SJSA1 (cell line): ENCODE measurements at regions not wholly inside any gene's neighbourhood (a gene's known extent, or its start where the extent isn't known, plus 50 kb on each side); places are given as distances from the start of the nearest gene placed in this dataset.

Experiments
- DNase-seq, 2 experiments: peaks; one replicate each; pipeline ENCODE4 v3.0.0-alpha.2; 2015 to 2020; ENCODE audit warnings: low spot score in 2 of 2, low read depth in 1 of 2
- H3K27ac ChIP-seq: fragments of 250-450 bp; sonication (Bioruptor Pico); 2 replicates; pipeline ENCODE4 v1.5.1; 2020; ENCODE audit warnings: mild to moderate bottlenecking, moderate library complexity
- H3K27me3 ChIP-seq: fragments of 250-450 bp; sonication (Bioruptor Pico); replicated peaks from 2 replicates; pipeline ENCODE4 v1.5.1; 2020; ENCODE audit warnings: mild to moderate bottlenecking, moderate library complexity
- H3K36me3 ChIP-seq: fragments of 250-450 bp; sonication (Bioruptor Pico); 2 replicates; pipeline ENCODE4 v1.5.1; 2020; ENCODE audit warnings: mild to moderate bottlenecking
- H3K4me1 ChIP-seq: fragments of 250-450 bp; sonication (Bioruptor Pico); replicated peaks from 2 replicates; pipeline ENCODE4 v1.6.1; 2021; ENCODE audit warnings: mild to moderate bottlenecking
- H3K4me3 ChIP-seq: fragments of 250-450 bp; sonication (Bioruptor Pico); 2 replicates; pipeline ENCODE4 v1.5.1; 2020; ENCODE audit warnings: mild to moderate bottlenecking
- H3K9me3 ChIP-seq: fragments of 250-450 bp; sonication (Bioruptor Pico); replicated peaks from 2 replicates; pipeline ENCODE4 v1.5.1; 2020; ENCODE audit warnings: mild to moderate bottlenecking

- DNase-seq = no peak
- Histone ChIP-seq H3K27me3 (no peaks in the 10 kb centered on the region), H3K9me3 (no peaks in the 10 kb centered on the region), H3K27ac (peak overlapping the region; percentile 62), H3K36me3 (no peaks in the 10 kb centered on the region), H3K4me3 (no peak overlapping the region), H3K4me1 (peaks cover 16% of the 10 kb centered on the region)
These were observed 429.9 kb upstream of the SEMA3A start for GRCh38 chr7:84624527-84624926.

- Histone ChIP-seq H3K4me1 (no peaks in the 10 kb centered on the region), H3K9me3 (no peaks in the 10 kb centered on the region), H3K27me3 (no peaks in the 10 kb centered on the region), H3K27ac (no peak overlapping the region), H3K4me3 (no peak overlapping the region), H3K36me3 (no peaks in the 10 kb centered on the region)
- DNase-seq = no peak
These were observed 422.9 kb upstream of the SEMA3A start for GRCh38 chr7:84617265-84618030.

- Histone ChIP-seq H3K4me1 (no peaks in the 10 kb centered on the region), H3K27me3 (no peaks in the 10 kb centered on the region), H3K4me3 (no peak overlapping the region), H3K9me3 (no peaks in the 10 kb centered on the region), H3K27ac (no peak overlapping the region), H3K36me3 (no peaks in the 10 kb centered on the region)
- no peak for DNase-seq
These were observed 420.4 kb upstream of the SEMA3A start for GRCh38 chr7:84614821-84615501.

GRCh38 chr7:84612981-84613681 is 418.5 kb upstream of the SEMA3A start:
- H3K4me1 ChIP-seq = no peaks in the 10 kb centered on the region
- no peaks in the 10 kb centered on the region for H3K36me3 ChIP-seq
- H3K9me3 ChIP-seq = no peaks in the 10 kb centered on the region
- H3K27me3 ChIP-seq = no peaks in the 10 kb centered on the region
- H3K4me3 ChIP-seq = no peak overlapping the region
- no peak for DNase-seq
- no peak overlapping the region for H3K27ac ChIP-seq

GRCh38 chr7:84611391-84611790 is 416.8 kb upstream of the SEMA3A start:
- Histone ChIP-seq H3K4me1 (no peaks in the 10 kb centered on the region), H3K27ac (no peak overlapping the region), H3K36me3 (no peaks in the 10 kb centered on the region), H3K9me3 (no peaks in the 10 kb centered on the region), H3K4me3 (no peak overlapping the region), H3K27me3 (no peaks in the 10 kb centered on the region)
- DNase-seq = no peak

- H3K27me3 ChIP-seq = no peaks in the 10 kb centered on the region
- DNase-seq = no peak
- H3K27ac ChIP-seq = no peak overlapping the region
- H3K4me1 ChIP-seq = no peaks in the 10 kb centered on the region
- no peaks in the 10 kb centered on the region for H3K36me3 ChIP-seq
- no peak overlapping the region for H3K4me3 ChIP-seq
- H3K9me3 ChIP-seq = no peaks in the 10 kb centered on the region
These were observed 415.8 kb upstream of the SEMA3A start for GRCh38 chr7:84610390-84610789.

- Histone ChIP-seq H3K36me3 (no peaks in the 10 kb centered on the region), H3K27me3 (no peaks in the 10 kb centered on the region), H3K27ac (no peak overlapping the region), H3K4me3 (no peak overlapping the region), H3K4me1 (no peaks in the 10 kb centered on the region), H3K9me3 (no peaks in the 10 kb centered on the region)
- no peak for DNase-seq
These were observed 410.7 kb upstream of the SEMA3A start for GRCh38 chr7:84605301-84605700.

- Histone ChIP-seq H3K4me3 (no peak overlapping the region), H3K27ac (no peak overlapping the region), H3K9me3 (no peaks in the 10 kb centered on the region), H3K4me1 (no peaks in the 10 kb centered on the region), H3K27me3 (no peaks in the 10 kb centered on the region), H3K36me3 (no peaks in the 10 kb centered on the region)
- no peak for DNase-seq
These were observed 409.0 kb upstream of the SEMA3A start for GRCh38 chr7:84603545-84603944.

GRCh38 chr7:84595026-84595425 is 400.4 kb upstream of the SEMA3A start:
- no peak for DNase-seq
- Histone ChIP-seq H3K4me1 (no peaks in the 10 kb centered on the region; the same call in 1 of the 2 replicates), H3K36me3 (no peaks in the 10 kb centered on the region), H3K27me3 (no peaks in the 10 kb centered on the region), H3K9me3 (peaks cover 3% of the 10 kb centered on the region; the same call in 1 of the 2 replicates), H3K4me3 (no peak overlapping the region), H3K27ac (no peak overlapping the region)

GRCh38 chr7:84591897-84592296 is 397.3 kb upstream of the SEMA3A start:
- Histone ChIP-seq H3K4me1 (no peaks in the 10 kb centered on the region; the same call in 1 of the 2 replicates), H3K27me3 (no peaks in the 10 kb centered on the region), H3K4me3 (no peak overlapping the region), H3K36me3 (no peaks in the 10 kb centered on the region), H3K27ac (no peak overlapping the region), H3K9me3 (peaks cover 3% of the 10 kb centered on the region; the same call in 1 of the 2 replicates)
- DNase-seq = no peak

GRCh38 chr7:84589012-84589411 is 394.4 kb upstream of the SEMA3A start:
- H3K9me3 ChIP-seq = peaks cover 3% of the 10 kb centered on the region; the same call in 1 of the 2 replicates
- no peaks in the 10 kb centered on the region for H3K27me3 ChIP-seq
- no peaks in the 10 kb centered on the region; the same call in 1 of the 2 replicates for H3K4me1 ChIP-seq
- no peak for DNase-seq
- H3K27ac ChIP-seq = no peak overlapping the region
- no peak overlapping the region for H3K4me3 ChIP-seq
- no peaks in the 10 kb centered on the region for H3K36me3 ChIP-seq

GRCh38 chr7:84583331-84583730 is 388.7 kb upstream of the SEMA3A start:
- DNase-seq = no peak
- Histone ChIP-seq H3K9me3 (no peaks in the 10 kb centered on the region), H3K36me3 (no peaks in the 10 kb centered on the region), H3K27me3 (no peaks in the 10 kb centered on the region), H3K27ac (no peak overlapping the region), H3K4me3 (no peak overlapping the region), H3K4me1 (no peaks in the 10 kb centered on the region)

- Histone ChIP-seq H3K27ac (no peak overlapping the region), H3K9me3 (no peaks in the 10 kb centered on the region), H3K4me1 (no peaks in the 10 kb centered on the region), H3K4me3 (no peak overlapping the region), H3K27me3 (no peaks in the 10 kb centered on the region), H3K36me3 (no peaks in the 10 kb centered on the region)
- DNase-seq = no peak
These were observed 388.2 kb upstream of the SEMA3A start for GRCh38 chr7:84582747-84583146.

GRCh38 chr7:84578825-84579224 is 384.2 kb upstream of the SEMA3A start:
- no peaks in the 10 kb centered on the region for H3K36me3 ChIP-seq
- no peak overlapping the region for H3K27ac ChIP-seq
- no peaks in the 10 kb centered on the region for H3K4me1 ChIP-seq
- no peaks in the 10 kb centered on the region for H3K9me3 ChIP-seq
- H3K4me3 ChIP-seq = no peak overlapping the region
- no peaks in the 10 kb centered on the region for H3K27me3 ChIP-seq
- DNase-seq = no peak
